Testis (tissue), 2 donors: ENCODE measurements at regions not wholly inside any gene's neighbourhood (a gene's known extent, or its start where the extent isn't known, plus 50 kb on each side); places are given as distances from the start of the nearest gene placed in this dataset.

Experiments
- CTCF ChIP-seq, 3 experiments: fragments of 450-650 bp in 2 of 3; fragments of 200-600 bp in 1 of 3; sonication (generic) in 1 of 3; IDR thresholded peaks; one replicate each; pipeline ENCODE4 v1.5.1; 2016 to 2019; ENCODE audit warnings: antibody characterized with exemption in 3 of 3, mild to moderate bottlenecking in 2 of 3, moderate library complexity in 1 of 3
- POLR2A ChIP-seq: fragments of 450-650 bp; IDR thresholded peaks from one replicate; pipeline ENCODE4 v1.6.1; 2017; ENCODE audit warnings: antibody characterized with exemption, mild to moderate bottlenecking, moderate library complexity

GRCh38 chr2:160878618-160879017, 281.6 kb upstream of the TANK start:
- no peak for TF ChIP-seq CTCF (IDR thresholded peaks at IDR 0.05)
- no peak for TF ChIP-seq POLR2A
